H1 (cell line): ENCODE measurements at regions not wholly inside any gene's neighbourhood (a gene's known extent, or its start where the extent isn't known, plus 50 kb on each side); places are given as distances from the start of the nearest gene placed in this dataset.

Experiments used
- ATF2 ChIP-seq: IDR thresholded peaks from 2 replicates; pipeline ENCODE4 v1.6.1; 2012; ENCODE audit warnings: low read length, inconsistent platforms
- CHD7 ChIP-seq: fragments of 300-600 bp; sonication (generic); IDR thresholded peaks from 2 replicates; pipeline ENCODE4 v1.7.1; 2012; ENCODE audit warnings: low read length, moderate library complexity, mild to moderate bottlenecking, inconsistent platforms; ENCODE audit not compliant: insufficient replicate concordance
- KDM4A ChIP-seq: IDR thresholded peaks from one replicate; pipeline ENCODE4 v1.7.1; 2012; ENCODE audit warnings: low read depth, mild to moderate bottlenecking, moderate library complexity, low read length, inconsistent platforms; ENCODE audit not compliant: severe bottlenecking
- NRF1 ChIP-seq: IDR thresholded peaks from 2 replicates; pipeline ENCODE4 v1.6.1; 2011; ENCODE audit warnings: mild to moderate bottlenecking, low read depth, low read length, improper control_type of control experiment
- PHF8 ChIP-seq: fragments of 200-600 bp; sonication (generic); conservative IDR thresholded peaks from 2 replicates; pipeline ENCODE4 v1.7.1; 2012; ENCODE audit warnings: low read depth, mild to moderate bottlenecking, inconsistent platforms, low read length, moderate library complexity
- RXRA ChIP-seq: IDR thresholded peaks from 2 replicates; pipeline ENCODE4 v1.6.1; 2011; ENCODE audit warnings: low read depth, mild to moderate bottlenecking, low read length, moderate library complexity; ENCODE audit not compliant: insufficient read depth
- SAP30 ChIP-seq: fragments of 300-600 bp; sonication (generic); IDR thresholded peaks from 2 replicates; pipeline ENCODE4 v1.7.1; 2012; ENCODE audit warnings: low read length, moderate library complexity, mild to moderate bottlenecking, inconsistent platforms; ENCODE audit not compliant: insufficient read depth, insufficient replicate concordance
- SIX5 ChIP-seq: IDR thresholded peaks from 2 replicates; pipeline ENCODE4 v1.6.1; 2011; ENCODE audit warnings: mild to moderate bottlenecking, low read depth, low read length
- TEAD4 ChIP-seq: IDR thresholded peaks from 2 replicates; pipeline ENCODE4 v1.6.1; 2012; ENCODE audit warnings: low read depth, low read length, inconsistent platforms, mixed read lengths

- TF ChIP-seq CHD7, result no peak
- no peak for TF ChIP-seq TEAD4
- TF ChIP-seq PHF8, result no peak
- TF ChIP-seq SIX5, result no peak
- no peak for TF ChIP-seq KDM4A
- TF ChIP-seq ATF2, result no peak
- no peak for TF ChIP-seq SAP30
- no peak for TF ChIP-seq NRF1
- no peak for TF ChIP-seq RXRA
Measured at GRCh38 chr1:30354410-30354809, 369.0 kb downstream of the MATN1 start (continued).
